Neural cell (in vitro differentiated cells): ENCODE measurements at regions not wholly inside any gene's neighbourhood (a gene's known extent, or its start where the extent isn't known, plus 50 kb on each side); places are given as distances from the start of the nearest gene placed in this dataset.

Experiments
- EP300 ChIP-seq: fragments of 450-650 bp; conservative IDR thresholded peaks from 2 replicates; pipeline ENCODE4 v1.6.1; 2014; ENCODE audit warnings: antibody characterized with exemption, mild to moderate bottlenecking, moderate library complexity; ENCODE audit not compliant: poor library complexity, severe bottlenecking
- EZH2 ChIP-seq: fragments of 200-600, 300-800 bp; shearing (Covaris generic), sonication (generic); IDR thresholded peaks from 2 replicates; pipeline ENCODE4 v1.6.1; 2014; ENCODE audit warnings: antibody characterized with exemption, low read length, borderline replicate concordance, mild to moderate bottlenecking; ENCODE audit not compliant: insufficient read depth, poor library complexity, severe bottlenecking
- MXI1 ChIP-seq: fragments of 450-650 bp; conservative IDR thresholded peaks from 2 replicates; pipeline ENCODE4 v1.6.1; 2014; ENCODE audit warnings: antibody characterized with exemption, mild to moderate bottlenecking; ENCODE audit not compliant: poor library complexity, severe bottlenecking
- POLR2AphosphoS5 ChIP-seq: IDR thresholded peaks from 2 replicates; pipeline ENCODE4 v1.6.1; 2012
- RAD21 ChIP-seq: fragments of 450-650 bp; conservative IDR thresholded peaks from 2 replicates; pipeline ENCODE4 v1.6.1; 2014; ENCODE audit warnings: antibody characterized with exemption, mild to moderate bottlenecking, moderate library complexity
- TAF1 ChIP-seq: IDR thresholded peaks from 2 replicates; pipeline ENCODE4 v1.6.1; 2012; ENCODE audit warnings: low read depth
- TF ChIP-seq, protein P1 (sequence below): fragments of 450-650 bp; IDR thresholded peaks from 2 replicates; pipeline ENCODE4 v1.5.1; 2014; ENCODE audit warnings: antibody characterized with exemption, mild to moderate bottlenecking, moderate library complexity; ENCODE audit not compliant: poor library complexity, severe bottlenecking
- TF ChIP-seq, protein P2 (sequence below): IDR thresholded peaks from 2 replicates; pipeline ENCODE4 v1.6.1; 2012; ENCODE audit warnings: borderline replicate concordance

DNA sequence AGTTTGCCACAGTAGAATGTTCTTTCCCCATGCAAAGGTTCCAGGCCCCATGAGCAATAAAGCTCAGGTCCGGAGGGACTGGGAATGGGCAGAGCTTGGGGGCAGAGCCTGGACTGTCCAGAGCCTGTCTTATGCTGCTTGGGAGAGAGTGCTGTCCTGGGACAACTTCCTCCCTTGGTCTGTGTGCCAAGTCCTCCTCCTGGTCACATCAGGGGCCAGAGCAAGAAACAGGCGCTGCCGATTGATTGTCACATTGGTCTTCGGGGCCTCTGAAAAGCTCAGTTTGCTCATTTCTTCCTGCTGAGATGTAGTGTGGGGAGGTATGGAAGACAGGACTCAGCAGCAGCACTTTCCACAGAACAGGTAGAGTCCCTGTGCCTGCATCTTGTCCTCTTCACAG is 54.0 kb upstream of the FCN1 start:
- TF ChIP-seq, protein P1, sequence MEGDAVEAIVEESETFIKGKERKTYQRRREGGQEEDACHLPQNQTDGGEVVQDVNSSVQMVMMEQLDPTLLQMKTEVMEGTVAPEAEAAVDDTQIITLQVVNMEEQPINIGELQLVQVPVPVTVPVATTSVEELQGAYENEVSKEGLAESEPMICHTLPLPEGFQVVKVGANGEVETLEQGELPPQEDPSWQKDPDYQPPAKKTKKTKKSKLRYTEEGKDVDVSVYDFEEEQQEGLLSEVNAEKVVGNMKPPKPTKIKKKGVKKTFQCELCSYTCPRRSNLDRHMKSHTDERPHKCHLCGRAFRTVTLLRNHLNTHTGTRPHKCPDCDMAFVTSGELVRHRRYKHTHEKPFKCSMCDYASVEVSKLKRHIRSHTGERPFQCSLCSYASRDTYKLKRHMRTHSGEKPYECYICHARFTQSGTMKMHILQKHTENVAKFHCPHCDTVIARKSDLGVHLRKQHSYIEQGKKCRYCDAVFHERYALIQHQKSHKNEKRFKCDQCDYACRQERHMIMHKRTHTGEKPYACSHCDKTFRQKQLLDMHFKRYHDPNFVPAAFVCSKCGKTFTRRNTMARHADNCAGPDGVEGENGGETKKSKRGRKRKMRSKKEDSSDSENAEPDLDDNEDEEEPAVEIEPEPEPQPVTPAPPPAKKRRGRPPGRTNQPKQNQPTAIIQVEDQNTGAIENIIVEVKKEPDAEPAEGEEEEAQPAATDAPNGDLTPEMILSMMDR, result no peak
- TF ChIP-seq EZH2, result no peak
- no peak for TF ChIP-seq EP300
- TF ChIP-seq TAF1, result no peak
- no peak for TF ChIP-seq POLR2AphosphoS5
- no peak for TF ChIP-seq MXI1
- TF ChIP-seq, protein P2, sequence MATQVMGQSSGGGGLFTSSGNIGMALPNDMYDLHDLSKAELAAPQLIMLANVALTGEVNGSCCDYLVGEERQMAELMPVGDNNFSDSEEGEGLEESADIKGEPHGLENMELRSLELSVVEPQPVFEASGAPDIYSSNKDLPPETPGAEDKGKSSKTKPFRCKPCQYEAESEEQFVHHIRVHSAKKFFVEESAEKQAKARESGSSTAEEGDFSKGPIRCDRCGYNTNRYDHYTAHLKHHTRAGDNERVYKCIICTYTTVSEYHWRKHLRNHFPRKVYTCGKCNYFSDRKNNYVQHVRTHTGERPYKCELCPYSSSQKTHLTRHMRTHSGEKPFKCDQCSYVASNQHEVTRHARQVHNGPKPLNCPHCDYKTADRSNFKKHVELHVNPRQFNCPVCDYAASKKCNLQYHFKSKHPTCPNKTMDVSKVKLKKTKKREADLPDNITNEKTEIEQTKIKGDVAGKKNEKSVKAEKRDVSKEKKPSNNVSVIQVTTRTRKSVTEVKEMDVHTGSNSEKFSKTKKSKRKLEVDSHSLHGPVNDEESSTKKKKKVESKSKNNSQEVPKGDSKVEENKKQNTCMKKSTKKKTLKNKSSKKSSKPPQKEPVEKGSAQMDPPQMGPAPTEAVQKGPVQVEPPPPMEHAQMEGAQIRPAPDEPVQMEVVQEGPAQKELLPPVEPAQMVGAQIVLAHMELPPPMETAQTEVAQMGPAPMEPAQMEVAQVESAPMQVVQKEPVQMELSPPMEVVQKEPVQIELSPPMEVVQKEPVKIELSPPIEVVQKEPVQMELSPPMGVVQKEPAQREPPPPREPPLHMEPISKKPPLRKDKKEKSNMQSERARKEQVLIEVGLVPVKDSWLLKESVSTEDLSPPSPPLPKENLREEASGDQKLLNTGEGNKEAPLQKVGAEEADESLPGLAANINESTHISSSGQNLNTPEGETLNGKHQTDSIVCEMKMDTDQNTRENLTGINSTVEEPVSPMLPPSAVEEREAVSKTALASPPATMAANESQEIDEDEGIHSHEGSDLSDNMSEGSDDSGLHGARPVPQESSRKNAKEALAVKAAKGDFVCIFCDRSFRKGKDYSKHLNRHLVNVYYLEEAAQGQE, result no peak
- TF ChIP-seq RAD21, result no peak
